Panc1 (cell line): ENCODE measurements at regions not wholly inside any gene's neighbourhood (a gene's known extent, or its start where the extent isn't known, plus 50 kb on each side); places are given as distances from the start of the nearest gene placed in this dataset.

Source experiments
- ATAC-seq: fragments of 200-7000 bp; cut with Tn5 transposase; 2 replicates; pipeline ENCODE4 v1.9.1; 2020; ENCODE audit warnings: mild to moderate bottlenecking, moderate library complexity
- BruUV-seq: library from RNA; stranded (reverse); fragments of 400-500 nt; replicated peaks from 2 replicates; lab custom pipeline; 2021; lab: Mats Ljungman, UMichigan
- CTCF ChIA-PET: fragments of 300-600 bp; sonication (Branson Sonifier 250); formaldehyde crosslinking; loops from one replicate; lab custom pipeline; 2022; ENCODE audit warnings: antibody characterized with exemption; lab: Charles Lee
- POLR2A ChIA-PET: fragments of 300-600 bp; sonication (Branson Sonifier 250); formaldehyde crosslinking; loops from one replicate; lab custom pipeline; 2022; ENCODE audit warnings: antibody characterized with exemption; lab: Charles Lee
- DNase-seq: peaks from one replicate; pipeline ENCODE4 v3.0.0-alpha.2; 2010; ENCODE audit warnings: low read depth, low spot score
- H3K27ac ChIP-seq: 2 replicates; pipeline ENCODE4 v1.5.1; 2011; ENCODE audit warnings: mild to moderate bottlenecking, low read length, inconsistent platforms
- H3K27me3 ChIP-seq: fragments of 200-500 bp; sonication (Bioruptor generic); 2 replicates; pipeline ENCODE4 v1.6.0; 2014; ENCODE audit warnings: low read length, inconsistent platforms; ENCODE audit not compliant: control insufficient read depth, insufficient read depth
- H3K36me3 ChIP-seq: fragments of 200-500 bp; sonication (Bioruptor generic); 2 replicates; pipeline ENCODE4 v1.5.1; 2014; ENCODE audit warnings: inconsistent platforms, mild to moderate bottlenecking, low read length, moderate library complexity; ENCODE audit not compliant: control insufficient read depth, insufficient read depth
- H3K4me1 ChIP-seq: 2 replicates; pipeline ENCODE4 v1.5.1; 2011; ENCODE audit warnings: inconsistent platforms, mild to moderate bottlenecking, low read length, moderate library complexity; ENCODE audit not compliant: control insufficient read depth, insufficient read depth
- H3K4me3 ChIP-seq, 2 experiments: 2 replicates each; pipeline ENCODE4 v1.5.1; 2011 to 2012; ENCODE audit warnings: low read depth in 2 of 2, low read length in 2 of 2, mild to moderate bottlenecking in 2 of 2, inconsistent platforms in 1 of 2, moderate library complexity in 1 of 2
- H3K9me3 ChIP-seq: fragments of 200-500 bp; sonication (Bioruptor generic); 2 replicates; pipeline ENCODE4 v1.5.1; 2014; ENCODE audit warnings: low read depth, mild to moderate bottlenecking, inconsistent platforms, low read length, moderate library complexity; ENCODE audit not compliant: control insufficient read depth, insufficient read depth
- CTCF ChIP-seq: fragments of 450-650 bp; IDR thresholded peaks from 2 replicates; pipeline ENCODE4 v1.5.1; 2017; ENCODE audit warnings: mild to moderate bottlenecking
- POLR2AphosphoS5 ChIP-seq: IDR thresholded peaks from 2 replicates; pipeline ENCODE4 v1.6.1; 2012; ENCODE audit warnings: mild to moderate bottlenecking, low read depth, low read length, moderate library complexity
- REST ChIP-seq, 2 experiments: IDR thresholded peaks; 2 replicates each; pipeline ENCODE4 v1.6.1; 2011 to 2012; ENCODE audit warnings: low read depth in 2 of 2, control low read depth in 1 of 2, low read length in 1 of 2, mild to moderate bottlenecking in 1 of 2, moderate library complexity in 1 of 2; ENCODE audit not compliant: insufficient read depth in 1 of 2
- SIN3A ChIP-seq: IDR thresholded peaks from 2 replicates; pipeline ENCODE4 v1.6.1; 2012; ENCODE audit warnings: low read depth, mild to moderate bottlenecking, low read length, moderate library complexity, borderline replicate concordance; ENCODE audit not compliant: insufficient read depth
- TCF7L2 ChIP-seq: IDR thresholded peaks from 2 replicates; pipeline ENCODE4 v1.6.1; 2011; ENCODE audit warnings: mild to moderate bottlenecking, low read depth, low read length, inconsistent platforms
- in situ Hi-C: cut with HindIII; loops from 2 replicates; pipeline ENCODE4 v1.10.0; 2016; ENCODE audit warnings: low sequenced_read_pairs, low pct_unique_long_range_greater_than_20kb
- intact Hi-C: fragments of 100-400 bp; cut with micrococcal nuclease; formaldehyde crosslinking; loops from one replicate; pipeline ENCODE4 v1.10.0; 2022; ENCODE audit not compliant: unreplicated experiment

- no TSS peak for BruUV-seq
- TF ChIP-seq SIN3A, result no peak
- no peak for TF ChIP-seq POLR2AphosphoS5
- no peak for TF ChIP-seq TCF7L2
- TF ChIP-seq CTCF, result no peak
- no peak for TF ChIP-seq REST (IDR thresholded peaks at IDR 0.05; ENCODE audit: insufficient read depth in 1 of 2, low read depth in 2 of 2, low read length in 1 of 2)
- Histone ChIP-seq H3K4me1 (no peaks in the 10 kb centered on the region), H3K27ac (no peak overlapping the region), H3K9me3 (no peaks in the 10 kb centered on the region), H3K36me3 (no peaks in the 10 kb centered on the region), H3K4me3 (no peak overlapping the region), H3K27me3 (no peaks in the 10 kb centered on the region)
- DNase-seq, result no peak
- no peak for ATAC-seq
- in situ Hi-C loops (no loop called here), intact Hi-C loops (no loop called here)
- ChIA-PET CTCF (no interaction called here), POLR2A (no interaction called here)
Measured at GRCh38 chr5:56735849-56736641, 79.3 kb upstream of the MAP3K1 start.

GRCh38 chr5:56734091-56734694 lies 81.2 kb upstream of the MAP3K1 start:
- no peak for DNase-seq
- in situ Hi-C loops, result no loop called here
- Histone ChIP-seq H3K9me3 (no peaks in the 10 kb centered on the region), H3K27me3 (no peaks in the 10 kb centered on the region), H3K4me1 (no peaks in the 10 kb centered on the region), H3K27ac (no peak overlapping the region), H3K4me3 (no peak overlapping the region), H3K36me3 (no peaks in the 10 kb centered on the region)
- intact Hi-C loops, result no loop called here
- no peak for ATAC-seq
- TF ChIP-seq CTCF (no peak), REST (IDR thresholded peaks at IDR 0.05; ENCODE audit: insufficient read depth in 1 of 2, low read depth in 2 of 2, low read length in 1 of 2) (no peak), SIN3A (no peak), TCF7L2 (no peak), POLR2AphosphoS5 (no peak)
- ChIA-PET CTCF (no interaction called here), POLR2A (no interaction called here)
- no TSS peak for BruUV-seq
